ENCODE measurements at regions not wholly inside any gene's neighbourhood (a gene's known extent, or its start where the extent isn't known, plus 50 kb on each side); places are given as distances from the start of the nearest gene placed in this dataset.

GRCh38 chr20:7708112-7708511 lies 232.1 kb downstream of the HAO1 start:
- TF ChIP-seq CTCF (IDR thresholded peaks at IDR 0.05) (no peak), EP300 (IDR thresholded peaks at IDR 0.05; ENCODE audit: low read depth) (no peak)

Measured in transverse colon (tissue), 3 donors.